Body of pancreas (tissue), 4 donors: ENCODE measurements at regions not wholly inside any gene's neighbourhood (a gene's known extent, or its start where the extent isn't known, plus 50 kb on each side); places are given as distances from the start of the nearest gene placed in this dataset.
"Not testable (repeated sequence)": the region's sequence is repeated elsewhere in the genome, so short reads cannot be mapped to it uniquely, and the experiment has no call there.

ENCODE experiments used
- POLR2A ChIP-seq, 3 donors: fragments of 450-650 bp; IDR thresholded peaks; one replicate each; pipeline ENCODE4 v1.6.1; 2016; ENCODE audit warnings: antibody characterized with exemption in 3 of 3, mild to moderate bottlenecking in 2 of 3
- TF ChIP-seq, protein P1 (sequence below), 7 experiments: fragments of 450-650 bp in 4 of 7; fragments of 200-600 bp in 3 of 7; sonication (generic) in 3 of 7; IDR thresholded peaks; one replicate each; pipeline ENCODE4 v1.5.1; 2016 to 2019; ENCODE audit warnings: antibody characterized with exemption in 7 of 7

- TF ChIP-seq, protein P1, sequence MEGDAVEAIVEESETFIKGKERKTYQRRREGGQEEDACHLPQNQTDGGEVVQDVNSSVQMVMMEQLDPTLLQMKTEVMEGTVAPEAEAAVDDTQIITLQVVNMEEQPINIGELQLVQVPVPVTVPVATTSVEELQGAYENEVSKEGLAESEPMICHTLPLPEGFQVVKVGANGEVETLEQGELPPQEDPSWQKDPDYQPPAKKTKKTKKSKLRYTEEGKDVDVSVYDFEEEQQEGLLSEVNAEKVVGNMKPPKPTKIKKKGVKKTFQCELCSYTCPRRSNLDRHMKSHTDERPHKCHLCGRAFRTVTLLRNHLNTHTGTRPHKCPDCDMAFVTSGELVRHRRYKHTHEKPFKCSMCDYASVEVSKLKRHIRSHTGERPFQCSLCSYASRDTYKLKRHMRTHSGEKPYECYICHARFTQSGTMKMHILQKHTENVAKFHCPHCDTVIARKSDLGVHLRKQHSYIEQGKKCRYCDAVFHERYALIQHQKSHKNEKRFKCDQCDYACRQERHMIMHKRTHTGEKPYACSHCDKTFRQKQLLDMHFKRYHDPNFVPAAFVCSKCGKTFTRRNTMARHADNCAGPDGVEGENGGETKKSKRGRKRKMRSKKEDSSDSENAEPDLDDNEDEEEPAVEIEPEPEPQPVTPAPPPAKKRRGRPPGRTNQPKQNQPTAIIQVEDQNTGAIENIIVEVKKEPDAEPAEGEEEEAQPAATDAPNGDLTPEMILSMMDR (IDR thresholded peaks at IDR 0.05): not testable (repeated sequence)
- TF ChIP-seq POLR2A (IDR thresholded peaks at IDR 0.05): not testable (repeated sequence)
These were observed 720.6 kb downstream of the PDCD6IP start for GRCh38 chr3:34519008-34519407.
